T-helper 2 cell treated with Interferon-gamma antibody and Interleukin-4, amounts not matched to agents 5 μg/mL and 100 μg/mL, for 36 hours (primary cell): ENCODE measurements at regions not wholly inside any gene's neighbourhood (a gene's known extent, or its start where the extent isn't known, plus 50 kb on each side); places are given as distances from the start of the nearest gene placed in this dataset.
"Not testable (repeated sequence)": the region's sequence is repeated elsewhere in the genome, so short reads cannot be mapped to it uniquely, and the experiment has no call there.

ENCODE experiments used
- DNase-seq: peaks from one replicate; pipeline ENCODE4 v3.0.0; 2021; ENCODE audit warnings: low spot score
- H3K27ac Mint-ChIP-seq: one replicate; pipeline ENCODE4 v1.8.0; 2021; ENCODE audit warnings: mild to moderate bottlenecking, mixed read lengths
- H3K27me3 Mint-ChIP-seq: one replicate; pipeline ENCODE4 v1.8.0; 2021; ENCODE audit warnings: low read depth, mixed read lengths
- H3K36me3 Mint-ChIP-seq: one replicate; pipeline ENCODE4 v1.8.0; 2021; ENCODE audit warnings: low read depth, mixed read lengths
- H3K4me1 Mint-ChIP-seq: one replicate; pipeline ENCODE4 v1.8.0; 2021; ENCODE audit warnings: low read depth, mixed read lengths
- H3K4me3 Mint-ChIP-seq: one replicate; pipeline ENCODE4 v1.8.0; 2022; ENCODE audit warnings: mild to moderate bottlenecking, moderate library complexity, mixed read lengths
- H3K9me3 Mint-ChIP-seq: one replicate; pipeline ENCODE4 v1.8.0; 2021; ENCODE audit warnings: mixed read lengths

GRCh38 chr18:11464129-11464528 lies 145.3 kb upstream of the SLC35G4 start:
- Mint-ChIP-seq H3K4me3 (no peak overlapping the region), H3K27ac (no peak overlapping the region), H3K9me3 (no peaks in the 10 kb centered on the region), H3K4me1 (no peaks in the 10 kb centered on the region), H3K36me3 (no peaks in the 10 kb centered on the region), H3K27me3 (no peaks in the 10 kb centered on the region)
- DNase-seq = no peak

GRCh38 chr18:11458447-11458846 lies 150.9 kb upstream of the SLC35G4 start:
- no peak overlapping the region for H3K4me3 Mint-ChIP-seq

GRCh38 chr18:11457853-11458252 lies 151.5 kb upstream of the SLC35G4 start:
- H3K27me3 Mint-ChIP-seq, H3K9me3 Mint-ChIP-seq, DNase-seq, H3K36me3 Mint-ChIP-seq, H3K4me1 Mint-ChIP-seq, H3K4me3 Mint-ChIP-seq, H3K27ac Mint-ChIP-seq: not testable (repeated sequence)

More at GRCh38 chr18:11458447-11458846, 150.9 kb upstream of the SLC35G4 start:
- Mint-ChIP-seq H3K4me1 (no peaks in the 10 kb centered on the region), H3K27me3 (no peaks in the 10 kb centered on the region), H3K9me3 (no peaks in the 10 kb centered on the region), H3K27ac (no peak overlapping the region), H3K36me3 (no peaks in the 10 kb centered on the region)
- no peak for DNase-seq

- DNase-seq = no peak
- no peak overlapping the region for H3K4me3 Mint-ChIP-seq
- H3K9me3 Mint-ChIP-seq = no peaks in the 10 kb centered on the region
- no peaks in the 10 kb centered on the region for H3K36me3 Mint-ChIP-seq
- no peak overlapping the region for H3K27ac Mint-ChIP-seq
- no peaks in the 10 kb centered on the region for H3K4me1 Mint-ChIP-seq
- no peaks in the 10 kb centered on the region for H3K27me3 Mint-ChIP-seq
These were observed 155.4 kb upstream of the SLC35G4 start for GRCh38 chr18:11454040-11454439.

- not testable (repeated sequence) for H3K27me3 Mint-ChIP-seq, H3K4me1 Mint-ChIP-seq, H3K4me3 Mint-ChIP-seq, DNase-seq, H3K27ac Mint-ChIP-seq, H3K36me3 Mint-ChIP-seq, H3K9me3 Mint-ChIP-seq
These were observed 165.2 kb upstream of the SLC35G4 start for GRCh38 chr18:11444169-11444568.

GRCh38 chr18:11437046-11437445 lies 172.3 kb upstream of the SLC35G4 start:
- no peaks in the 10 kb centered on the region for H3K27me3 Mint-ChIP-seq
- no peak overlapping the region for H3K4me3 Mint-ChIP-seq
- no peak overlapping the region for H3K27ac Mint-ChIP-seq
- DNase-seq = no peak
- no peaks in the 10 kb centered on the region for H3K36me3 Mint-ChIP-seq
- no peaks in the 10 kb centered on the region for H3K9me3 Mint-ChIP-seq
- no peaks in the 10 kb centered on the region for H3K4me1 Mint-ChIP-seq

- no peaks in the 10 kb centered on the region for H3K27me3 Mint-ChIP-seq
- H3K36me3 Mint-ChIP-seq = no peaks in the 10 kb centered on the region
- no peak overlapping the region for H3K27ac Mint-ChIP-seq
- H3K9me3 Mint-ChIP-seq = peaks cover 4% of the 10 kb centered on the region
- no peak for DNase-seq
- H3K4me1 Mint-ChIP-seq = no peaks in the 10 kb centered on the region
- no peak overlapping the region for H3K4me3 Mint-ChIP-seq
These were observed 177.0 kb upstream of the SLC35G4 start for GRCh38 chr18:11432360-11432811.

- H3K9me3 Mint-ChIP-seq = peaks cover 4% of the 10 kb centered on the region
- H3K4me3 Mint-ChIP-seq = no peak overlapping the region
These were observed 179.5 kb upstream of the SLC35G4 start for GRCh38 chr18:11429876-11430275.

GRCh38 chr18:11425211-11425610 lies 184.2 kb upstream of the SLC35G4 start:
- DNase-seq = no peak
- Mint-ChIP-seq H3K27me3 (no peaks in the 10 kb centered on the region), H3K36me3 (no peaks in the 10 kb centered on the region), H3K27ac (no peak overlapping the region), H3K4me3 (no peak overlapping the region), H3K4me1 (no peaks in the 10 kb centered on the region), H3K9me3 (peaks cover 3% of the 10 kb centered on the region)

More at GRCh38 chr18:11429876-11430275, 179.5 kb upstream of the SLC35G4 start:
- no peak for DNase-seq
- Mint-ChIP-seq H3K27me3 (no peaks in the 10 kb centered on the region), H3K4me1 (no peaks in the 10 kb centered on the region), H3K27ac (no peak overlapping the region), H3K36me3 (no peaks in the 10 kb centered on the region)

GRCh38 chr18:11419338-11419737 lies 190.1 kb upstream of the SLC35G4 start:
- DNase-seq = no peak
- H3K36me3 Mint-ChIP-seq = no peaks in the 10 kb centered on the region
- no peak overlapping the region for H3K4me3 Mint-ChIP-seq
- H3K27me3 Mint-ChIP-seq = no peaks in the 10 kb centered on the region
- peaks cover 3% of the 10 kb centered on the region for H3K9me3 Mint-ChIP-seq
- H3K27ac Mint-ChIP-seq = no peak overlapping the region
- H3K4me1 Mint-ChIP-seq = no peaks in the 10 kb centered on the region

GRCh38 chr18:11412811-11413210 lies 196.6 kb upstream of the SLC35G4 start:
- H3K4me3 Mint-ChIP-seq = no peak overlapping the region
- no peaks in the 10 kb centered on the region for H3K4me1 Mint-ChIP-seq
- H3K27ac Mint-ChIP-seq = no peak overlapping the region
- H3K9me3 Mint-ChIP-seq = no peaks in the 10 kb centered on the region
- no peaks in the 10 kb centered on the region for H3K36me3 Mint-ChIP-seq
- H3K27me3 Mint-ChIP-seq = no peaks in the 10 kb centered on the region
- no peak for DNase-seq

GRCh38 chr18:11411048-11411447 lies 198.3 kb upstream of the SLC35G4 start:
- Mint-ChIP-seq H3K27me3 (no peaks in the 10 kb centered on the region), H3K27ac (no peak overlapping the region), H3K9me3 (no peaks in the 10 kb centered on the region), H3K36me3 (no peaks in the 10 kb centered on the region), H3K4me1 (no peaks in the 10 kb centered on the region), H3K4me3 (no peak overlapping the region)
- no peak for DNase-seq

- no peaks in the 10 kb centered on the region for H3K36me3 Mint-ChIP-seq
- no peaks in the 10 kb centered on the region for H3K9me3 Mint-ChIP-seq
- H3K4me1 Mint-ChIP-seq = no peaks in the 10 kb centered on the region
- no peak for DNase-seq
- H3K27ac Mint-ChIP-seq = no peak overlapping the region
- no peaks in the 10 kb centered on the region for H3K27me3 Mint-ChIP-seq
- H3K4me3 Mint-ChIP-seq = no peak overlapping the region
These were observed 200.8 kb upstream of the SLC35G4 start for GRCh38 chr18:11408555-11409065.

- no peak for DNase-seq
- no peaks in the 10 kb centered on the region for H3K9me3 Mint-ChIP-seq
- H3K27me3 Mint-ChIP-seq = no peaks in the 10 kb centered on the region
- no peak overlapping the region for H3K27ac Mint-ChIP-seq
- no peak overlapping the region for H3K4me3 Mint-ChIP-seq
- no peaks in the 10 kb centered on the region for H3K36me3 Mint-ChIP-seq
- H3K4me1 Mint-ChIP-seq = no peaks in the 10 kb centered on the region
These were observed 201.5 kb upstream of the SLC35G4 start for GRCh38 chr18:11407940-11408339.

- Mint-ChIP-seq H3K9me3 (no peaks in the 10 kb centered on the region), H3K4me3 (no peak overlapping the region), H3K36me3 (no peaks in the 10 kb centered on the region), H3K27ac (no peak overlapping the region), H3K4me1 (no peaks in the 10 kb centered on the region), H3K27me3 (no peaks in the 10 kb centered on the region)
- DNase-seq = no peak
These were observed 203.6 kb upstream of the SLC35G4 start for GRCh38 chr18:11405804-11406203.
